ENCODE measurements at regions not wholly inside any gene's neighbourhood (a gene's known extent, or its start where the extent isn't known, plus 50 kb on each side); places are given as distances from the start of the nearest gene placed in this dataset.

DNA sequence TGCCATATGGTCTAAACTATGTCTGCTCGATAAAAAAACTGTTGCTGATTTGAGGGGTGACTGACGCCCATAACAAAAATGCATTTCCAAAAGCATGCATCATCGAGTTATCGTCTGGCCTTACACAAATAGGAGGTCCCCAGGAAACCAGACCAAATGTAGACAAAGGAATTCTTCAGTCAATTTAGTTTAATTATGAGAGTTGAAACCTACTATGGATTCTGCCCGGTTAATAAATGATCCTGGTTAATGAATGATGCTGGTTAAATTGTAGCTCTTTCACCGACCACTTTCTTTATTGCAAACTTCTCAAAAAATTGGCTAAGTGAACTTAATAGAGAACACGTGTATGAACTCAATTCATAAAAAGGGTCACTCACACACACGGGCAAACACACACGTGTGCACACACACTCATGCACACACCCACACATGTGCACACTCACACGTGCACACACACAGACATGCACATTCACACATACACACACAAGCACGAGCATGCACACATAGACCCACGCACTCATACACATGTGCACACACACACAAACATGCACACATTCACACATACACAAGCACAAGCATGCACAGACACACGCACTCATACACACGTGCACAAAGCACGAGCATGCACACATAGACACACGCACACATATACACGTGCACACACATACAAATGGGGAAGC lies 59.0 kb upstream of the SALL3 start:
- TF ChIP-seq, protein P1, sequence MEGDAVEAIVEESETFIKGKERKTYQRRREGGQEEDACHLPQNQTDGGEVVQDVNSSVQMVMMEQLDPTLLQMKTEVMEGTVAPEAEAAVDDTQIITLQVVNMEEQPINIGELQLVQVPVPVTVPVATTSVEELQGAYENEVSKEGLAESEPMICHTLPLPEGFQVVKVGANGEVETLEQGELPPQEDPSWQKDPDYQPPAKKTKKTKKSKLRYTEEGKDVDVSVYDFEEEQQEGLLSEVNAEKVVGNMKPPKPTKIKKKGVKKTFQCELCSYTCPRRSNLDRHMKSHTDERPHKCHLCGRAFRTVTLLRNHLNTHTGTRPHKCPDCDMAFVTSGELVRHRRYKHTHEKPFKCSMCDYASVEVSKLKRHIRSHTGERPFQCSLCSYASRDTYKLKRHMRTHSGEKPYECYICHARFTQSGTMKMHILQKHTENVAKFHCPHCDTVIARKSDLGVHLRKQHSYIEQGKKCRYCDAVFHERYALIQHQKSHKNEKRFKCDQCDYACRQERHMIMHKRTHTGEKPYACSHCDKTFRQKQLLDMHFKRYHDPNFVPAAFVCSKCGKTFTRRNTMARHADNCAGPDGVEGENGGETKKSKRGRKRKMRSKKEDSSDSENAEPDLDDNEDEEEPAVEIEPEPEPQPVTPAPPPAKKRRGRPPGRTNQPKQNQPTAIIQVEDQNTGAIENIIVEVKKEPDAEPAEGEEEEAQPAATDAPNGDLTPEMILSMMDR (IDR thresholded peaks at IDR 0.05) = no peak
- no peak for TF ChIP-seq POLR2A (IDR thresholded peaks at IDR 0.05)

Data from heart left ventricle (tissue), 13 donors.